ENCODE measurements at regions not wholly inside any gene's neighbourhood (a gene's known extent, or its start where the extent isn't known, plus 50 kb on each side); places are given as distances from the start of the nearest gene placed in this dataset.
A peak's percentile ranks its signal among the peaks of the same experiment; 100 is the strongest.

- TF ChIP-seq CTCF (IDR thresholded peaks at IDR 0.05): no peak
- H3K36me3 ChIP-seq: no peaks in the 10 kb centered on the region
- H3K9me3 ChIP-seq: no peaks in the 10 kb centered on the region
- H3K4me3 ChIP-seq: no peak overlapping the region
- peaks cover 0 to 23% of the 10 kb centered on the region in 2 donors for H3K4me1 ChIP-seq
- peak overlapping the region; percentile 26 to 58 for H3K27ac ChIP-seq
- DNase-seq (ENCODE audit: low spot score): no peak
- H3K27me3 ChIP-seq: no peaks in the 10 kb centered on the region
Observed at GRCh38 chr18:22504251-22505030, 86.7 kb upstream of the CTAGE1 start.

GRCh38 chr18:22505141-22505591 lies 87.5 kb upstream of the CTAGE1 start:
- TF ChIP-seq CTCF (IDR thresholded peaks at IDR 0.05): no peak
- Histone ChIP-seq H3K27me3 (no peaks in the 10 kb centered on the region), H3K27ac (peak overlapping the region in 1 of 2 donors; percentile 58)

DNA sequence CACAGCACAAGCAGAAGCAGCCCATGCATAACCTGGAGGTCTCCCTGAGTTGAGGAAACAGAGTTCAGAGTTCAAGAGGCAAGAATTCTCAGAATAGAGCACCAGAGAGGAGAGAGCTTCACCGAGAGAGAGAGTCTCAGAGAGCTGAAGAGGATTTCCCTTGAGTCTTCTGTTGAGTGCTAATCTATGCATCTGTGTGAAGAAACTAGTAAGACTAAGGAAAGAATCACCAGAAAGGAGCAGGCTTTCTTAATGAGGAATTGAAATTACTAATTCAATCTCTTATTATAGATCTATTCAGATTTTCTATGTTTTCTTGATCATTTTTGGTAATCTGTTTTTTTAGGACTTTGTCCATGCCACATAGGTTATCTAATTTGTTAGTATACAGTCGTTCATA lies 89.3 kb upstream of the CTAGE1 start:
- Histone ChIP-seq H3K27me3 (no peaks in the 10 kb centered on the region), H3K36me3 (no peaks in the 10 kb centered on the region), H3K4me3 (no peak overlapping the region), H3K9me3 (no peaks in the 10 kb centered on the region), H3K27ac (no peak overlapping the region), H3K4me1 (peaks cover 0 to 23% of the 10 kb centered on the region in 2 donors)
- no peak for DNase-seq (ENCODE audit: low spot score)
- TF ChIP-seq CTCF (IDR thresholded peaks at IDR 0.05): no peak

More at GRCh38 chr18:22505141-22505591, 87.5 kb upstream of the CTAGE1 start:
- no peaks in the 10 kb centered on the region for H3K9me3 ChIP-seq
- peaks cover 0 to 23% of the 10 kb centered on the region in 2 donors for H3K4me1 ChIP-seq
- H3K36me3 ChIP-seq: no peaks in the 10 kb centered on the region
- no peak overlapping the region for H3K4me3 ChIP-seq
- no peak for DNase-seq (ENCODE audit: low spot score)

GRCh38 chr18:22509423-22509822 lies 91.7 kb upstream of the CTAGE1 start:
- Histone ChIP-seq H3K9me3 (no peaks in the 10 kb centered on the region), H3K4me3 (no peak overlapping the region), H3K27ac (no peak overlapping the region), H3K36me3 (no peaks in the 10 kb centered on the region), H3K27me3 (no peaks in the 10 kb centered on the region), H3K4me1 (peaks cover 0 to 10% of the 10 kb centered on the region in 2 donors)
- no peak for TF ChIP-seq CTCF (IDR thresholded peaks at IDR 0.05)
- DNase-seq (ENCODE audit: low spot score): no peak

GRCh38 chr18:22510697-22511096 lies 93.0 kb upstream of the CTAGE1 start:
- no peak for TF ChIP-seq CTCF (IDR thresholded peaks at IDR 0.05)
- Histone ChIP-seq H3K27me3 (no peaks in the 10 kb centered on the region), H3K9me3 (no peaks in the 10 kb centered on the region), H3K4me3 (no peak overlapping the region), H3K27ac (no peak overlapping the region), H3K36me3 (no peaks in the 10 kb centered on the region), H3K4me1 (no peaks in the 10 kb centered on the region)
- no peak for DNase-seq (ENCODE audit: low spot score)
